ENCODE measurements at regions not wholly inside any gene's neighbourhood (a gene's known extent, or its start where the extent isn't known, plus 50 kb on each side); places are given as distances from the start of the nearest gene placed in this dataset.

- Histone ChIP-seq H3K4me3 (ENCODE audit: extremely low read depth, insufficient read depth, low read length, poor library complexity, severe bottlenecking) (no peak overlapping the region), H3K27ac (ENCODE audit: low read depth, low read length, severe bottlenecking) (no peak overlapping the region), H3K4me1 (ENCODE audit: control insufficient read depth, insufficient read depth, low read length, poor library complexity, severe bottlenecking) (peaks cover 4% of the 10 kb centered on the region), H3K9me3 (ENCODE audit: control insufficient read depth, low read length) (peaks cover 4% of the 10 kb centered on the region), H3K36me3 (ENCODE audit: control insufficient read depth, insufficient read depth, low read length) (no peaks in the 10 kb centered on the region)
- WGBS, 2 experiments (ENCODE audit: insufficient coverage in 2 of 2): 69 to 85% methylated on average over 3 to 4 of the region's 6 CpGs
Measured at GRCh38 chr20:48181261-48181935, 396.1 kb upstream of the SULF2 start.

- 83 to 100% methylated on average over 1 of the region's 3 CpGs for WGBS, 2 experiments (ENCODE audit: insufficient coverage in 2 of 2)
Measured at GRCh38 chr20:48180618-48181017, 395.3 kb upstream of the SULF2 start.

GRCh38 chr20:48180024-48180423 is 394.7 kb upstream of the SULF2 start:
- Histone ChIP-seq H3K36me3 (ENCODE audit: control insufficient read depth, insufficient read depth, low read length) (no peaks in the 10 kb centered on the region), H3K9me3 (ENCODE audit: control insufficient read depth, low read length) (peaks cover 4% of the 10 kb centered on the region), H3K27ac (ENCODE audit: low read depth, low read length, severe bottlenecking) (no peak overlapping the region), H3K4me1 (ENCODE audit: control insufficient read depth, insufficient read depth, low read length, poor library complexity, severe bottlenecking) (no peaks in the 10 kb centered on the region), H3K4me3 (ENCODE audit: extremely low read depth, insufficient read depth, low read length, poor library complexity, severe bottlenecking) (no peak overlapping the region)
- WGBS, 2 experiments (ENCODE audit: insufficient coverage in 2 of 2): no CpG with 5 or more reads among the region's 3 CpGs

More at GRCh38 chr20:48180618-48181017, 395.3 kb upstream of the SULF2 start:
- H3K27ac ChIP-seq (ENCODE audit: low read depth, low read length, severe bottlenecking): no peak overlapping the region
- no peak overlapping the region for H3K4me3 ChIP-seq (ENCODE audit: extremely low read depth, insufficient read depth, low read length, poor library complexity, severe bottlenecking)
- no peaks in the 10 kb centered on the region for H3K36me3 ChIP-seq (ENCODE audit: control insufficient read depth, insufficient read depth, low read length)
- H3K9me3 ChIP-seq (ENCODE audit: control insufficient read depth, low read length): peaks cover 4% of the 10 kb centered on the region
- no peaks in the 10 kb centered on the region for H3K4me1 ChIP-seq (ENCODE audit: control insufficient read depth, insufficient read depth, low read length, poor library complexity, severe bottlenecking)

- Histone ChIP-seq H3K36me3 (ENCODE audit: control insufficient read depth, insufficient read depth, low read length) (no peaks in the 10 kb centered on the region), H3K9me3 (ENCODE audit: control insufficient read depth, low read length) (peaks cover 4% of the 10 kb centered on the region), H3K27ac (ENCODE audit: low read depth, low read length, severe bottlenecking) (no peak overlapping the region), H3K4me1 (ENCODE audit: control insufficient read depth, insufficient read depth, low read length, poor library complexity, severe bottlenecking) (no peaks in the 10 kb centered on the region), H3K4me3 (ENCODE audit: extremely low read depth, insufficient read depth, low read length, poor library complexity, severe bottlenecking) (no peak overlapping the region)
- WGBS, 2 experiments (ENCODE audit: insufficient coverage in 2 of 2): 45 to 46% methylated on average over 4 of the region's 4 CpGs
Measured at GRCh38 chr20:48178633-48179032, 393.4 kb upstream of the SULF2 start.

- H3K9me3 ChIP-seq (ENCODE audit: control insufficient read depth, low read length): peaks cover 10% of the 10 kb centered on the region
- H3K36me3 ChIP-seq (ENCODE audit: control insufficient read depth, insufficient read depth, low read length): no peaks in the 10 kb centered on the region
- no peaks in the 10 kb centered on the region for H3K4me1 ChIP-seq (ENCODE audit: control insufficient read depth, insufficient read depth, low read length, poor library complexity, severe bottlenecking)
- H3K4me3 ChIP-seq (ENCODE audit: extremely low read depth, insufficient read depth, low read length, poor library complexity, severe bottlenecking): no peak overlapping the region
- WGBS, 2 experiments (ENCODE audit: insufficient coverage in 2 of 2): 78 to 79% methylated on average over 6 to 7 of the region's 8 CpGs
- H3K27ac ChIP-seq (ENCODE audit: low read depth, low read length, severe bottlenecking): no peak overlapping the region
Measured at GRCh38 chr20:48177058-48177457, 391.8 kb upstream of the SULF2 start.

GRCh38 chr20:48176139-48176538 is 390.9 kb upstream of the SULF2 start:
- Histone ChIP-seq H3K36me3 (ENCODE audit: control insufficient read depth, insufficient read depth, low read length) (no peaks in the 10 kb centered on the region), H3K9me3 (ENCODE audit: control insufficient read depth, low read length) (peaks cover 6% of the 10 kb centered on the region), H3K4me3 (ENCODE audit: extremely low read depth, insufficient read depth, low read length, poor library complexity, severe bottlenecking) (no peak overlapping the region), H3K27ac (ENCODE audit: low read depth, low read length, severe bottlenecking) (no peak overlapping the region), H3K4me1 (ENCODE audit: control insufficient read depth, insufficient read depth, low read length, poor library complexity, severe bottlenecking) (no peaks in the 10 kb centered on the region)
- WGBS, 2 experiments (ENCODE audit: insufficient coverage in 2 of 2): 90 to 91% methylated on average over 6 to 8 of the region's 8 CpGs

GRCh38 chr20:48175261-48175660 is 390.0 kb upstream of the SULF2 start:
- WGBS, 2 experiments (ENCODE audit: insufficient coverage in 2 of 2): 92 to 97% methylated on average over 4 to 6 of the region's 6 CpGs
- H3K4me3 ChIP-seq (ENCODE audit: extremely low read depth, insufficient read depth, low read length, poor library complexity, severe bottlenecking): no peak overlapping the region

GRCh38 chr20:48172357-48172702 is 387.0 kb upstream of the SULF2 start:
- WGBS, 2 experiments (ENCODE audit: insufficient coverage in 2 of 2): 63 to 67% methylated on average over 1 of the region's 1 CpG
- Histone ChIP-seq H3K9me3 (ENCODE audit: control insufficient read depth, low read length) (peaks cover 6% of the 10 kb centered on the region), H3K4me3 (ENCODE audit: extremely low read depth, insufficient read depth, low read length, poor library complexity, severe bottlenecking) (no peak overlapping the region), H3K27ac (ENCODE audit: low read depth, low read length, severe bottlenecking) (no peak overlapping the region), H3K36me3 (ENCODE audit: control insufficient read depth, insufficient read depth, low read length) (no peaks in the 10 kb centered on the region), H3K4me1 (ENCODE audit: control insufficient read depth, insufficient read depth, low read length, poor library complexity, severe bottlenecking) (no peaks in the 10 kb centered on the region)

More at GRCh38 chr20:48175261-48175660, 390.0 kb upstream of the SULF2 start:
- Histone ChIP-seq H3K4me1 (ENCODE audit: control insufficient read depth, insufficient read depth, low read length, poor library complexity, severe bottlenecking) (no peaks in the 10 kb centered on the region), H3K36me3 (ENCODE audit: control insufficient read depth, insufficient read depth, low read length) (no peaks in the 10 kb centered on the region), H3K9me3 (ENCODE audit: control insufficient read depth, low read length) (peaks cover 6% of the 10 kb centered on the region), H3K27ac (ENCODE audit: low read depth, low read length, severe bottlenecking) (no peak overlapping the region)

GRCh38 chr20:48171626-48172356 is 386.5 kb upstream of the SULF2 start:
- peaks cover 6% of the 10 kb centered on the region for H3K9me3 ChIP-seq (ENCODE audit: control insufficient read depth, low read length)
- H3K36me3 ChIP-seq (ENCODE audit: control insufficient read depth, insufficient read depth, low read length): no peaks in the 10 kb centered on the region
- WGBS, 2 experiments (ENCODE audit: insufficient coverage in 2 of 2): 92 to 96% methylated on average over 8 to 9 of the region's 10 CpGs
- no peaks in the 10 kb centered on the region for H3K4me1 ChIP-seq (ENCODE audit: control insufficient read depth, insufficient read depth, low read length, poor library complexity, severe bottlenecking)
- H3K27ac ChIP-seq (ENCODE audit: low read depth, low read length, severe bottlenecking): no peak overlapping the region
- H3K4me3 ChIP-seq (ENCODE audit: extremely low read depth, insufficient read depth, low read length, poor library complexity, severe bottlenecking): no peak overlapping the region

- Histone ChIP-seq H3K4me1 (ENCODE audit: control insufficient read depth, insufficient read depth, low read length, poor library complexity, severe bottlenecking) (no peaks in the 10 kb centered on the region), H3K27ac (ENCODE audit: low read depth, low read length, severe bottlenecking) (no peak overlapping the region), H3K4me3 (ENCODE audit: extremely low read depth, insufficient read depth, low read length, poor library complexity, severe bottlenecking) (no peak overlapping the region), H3K36me3 (ENCODE audit: control insufficient read depth, insufficient read depth, low read length) (no peaks in the 10 kb centered on the region), H3K9me3 (ENCODE audit: control insufficient read depth, low read length) (peaks cover 6% of the 10 kb centered on the region)
- 83 to 95% methylated on average over 1 to 2 of the region's 6 CpGs for WGBS, 2 experiments (ENCODE audit: insufficient coverage in 2 of 2)
Measured at GRCh38 chr20:48171071-48171470, 385.8 kb upstream of the SULF2 start.

- H3K9me3 ChIP-seq (ENCODE audit: control insufficient read depth, low read length): peaks cover 6% of the 10 kb centered on the region
- H3K36me3 ChIP-seq (ENCODE audit: control insufficient read depth, insufficient read depth, low read length): no peaks in the 10 kb centered on the region
- WGBS, 2 experiments (ENCODE audit: insufficient coverage in 2 of 2): 100% methylated on average over 1 to 2 of the region's 2 CpGs
- H3K4me1 ChIP-seq (ENCODE audit: control insufficient read depth, insufficient read depth, low read length, poor library complexity, severe bottlenecking): no peaks in the 10 kb centered on the region
- no peak overlapping the region for H3K4me3 ChIP-seq (ENCODE audit: extremely low read depth, insufficient read depth, low read length, poor library complexity, severe bottlenecking)
- no peak overlapping the region for H3K27ac ChIP-seq (ENCODE audit: low read depth, low read length, severe bottlenecking)
Measured at GRCh38 chr20:48170625-48171024, 385.3 kb upstream of the SULF2 start.
